ENCODE measurements at regions not wholly inside any gene's neighbourhood (a gene's known extent, or its start where the extent isn't known, plus 50 kb on each side); places are given as distances from the start of the nearest gene placed in this dataset.

DNA sequence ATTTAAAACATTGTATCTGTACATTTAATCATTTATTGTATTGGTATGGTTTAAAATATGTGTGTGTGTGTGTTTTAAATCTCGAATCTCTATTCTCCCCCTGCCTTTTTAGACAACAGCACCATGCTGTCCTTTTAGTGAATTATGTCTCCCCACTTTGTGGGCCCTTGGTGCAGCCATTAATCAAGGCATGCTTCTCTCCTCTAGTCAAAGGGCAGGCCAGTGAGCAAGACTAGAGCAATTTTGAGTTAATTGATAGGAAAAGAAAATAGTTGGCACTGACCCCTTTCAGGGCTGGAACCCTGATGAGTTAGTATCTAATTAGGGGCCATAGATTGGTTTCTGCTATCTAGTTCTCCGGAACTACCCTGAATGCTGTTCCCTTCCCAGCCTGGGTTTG, 111.0 kb downstream of the MAIP1 start:
- Histone ChIP-seq H3K9me3 (ENCODE audit: control insufficient read depth in 2 of 3, low read length in 3 of 3) (no peaks in the 10 kb centered on the region), H3K27me3 (ENCODE audit: control insufficient read depth in 2 of 2, insufficient read depth in 2 of 2, low read length in 2 of 2) (no peaks in the 10 kb centered on the region), H3K4me3 (ENCODE audit: low read length) (no peak overlapping the region), H3K36me3 (ENCODE audit: control insufficient read depth in 2 of 3, insufficient read depth in 3 of 3, low read length in 3 of 3) (no peaks in the 10 kb centered on the region), H3K27ac (ENCODE audit: low read depth, low read length) (no peak overlapping the region), H3K4me1 (ENCODE audit: control insufficient read depth in 2 of 2, insufficient read depth in 2 of 2, low read length in 2 of 2) (no peaks in the 10 kb centered on the region)
- intact Hi-C loops (cut with micrococcal nuclease), result no loop called here
- POLR2A ChIA-PET, result no interaction called here
- Mint-ChIP-seq H3K4me1 (no peaks in the 10 kb centered on the region), H3K27me3 (peaks cover 0 to 14% (median 7%) of the 10 kb centered on the region in 5 donors), H3K27ac (no peak overlapping the region), H3K9me3 (peaks cover 0 to 2% (median 0%) of the 10 kb centered on the region in 11 donors), H3K4me3 (no peak overlapping the region), H3K36me3 (no peaks in the 10 kb centered on the region)
- ATAC-seq (no peak), DNase-seq (no peak)
- CTCF ChIA-PET, result no interaction called here

DNA sequence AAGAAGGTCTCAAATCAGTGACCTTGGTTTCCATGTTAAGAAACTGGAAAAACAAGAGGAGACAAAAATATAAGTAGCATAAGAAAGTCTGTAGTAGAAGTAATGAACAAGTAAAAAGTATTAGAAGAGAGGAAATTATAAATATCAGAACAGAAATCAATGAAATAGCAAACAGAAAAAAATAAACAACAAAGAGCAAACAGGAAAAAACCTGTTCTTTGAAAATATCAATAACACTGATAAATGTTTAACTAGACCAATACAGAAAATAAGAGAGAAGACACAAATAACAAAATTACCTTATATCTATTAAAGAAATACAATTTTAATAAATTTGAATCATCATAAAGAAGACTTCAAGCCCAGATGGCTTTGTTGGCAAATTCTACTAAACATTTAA, 113.3 kb downstream of the MAIP1 start:
- intact Hi-C loops (cut with micrococcal nuclease), result no loop called here
- ChIA-PET POLR2A (no interaction called here), CTCF (no interaction called here)
- ATAC-seq (no peak), DNase-seq (no peak)
- Mint-ChIP-seq H3K4me3 (no peak overlapping the region), H3K27me3 (peaks cover 0 to 9% (median 0%) of the 10 kb centered on the region in 5 donors), H3K4me1 (no peaks in the 10 kb centered on the region), H3K9me3 (peaks cover 0 to 9% (median 1%) of the 10 kb centered on the region in 11 donors), H3K36me3 (no peaks in the 10 kb centered on the region), H3K27ac (no peak overlapping the region)
- Histone ChIP-seq H3K9me3 (ENCODE audit: control insufficient read depth in 2 of 3, low read length in 3 of 3) (no peaks in the 10 kb centered on the region), H3K27me3 (ENCODE audit: control insufficient read depth in 2 of 2, insufficient read depth in 2 of 2, low read length in 2 of 2) (no peaks in the 10 kb centered on the region), H3K36me3 (ENCODE audit: control insufficient read depth in 2 of 3, insufficient read depth in 3 of 3, low read length in 3 of 3) (no peaks in the 10 kb centered on the region), H3K27ac (ENCODE audit: low read depth, low read length) (no peak overlapping the region), H3K4me3 (ENCODE audit: low read length) (no peak overlapping the region), H3K4me1 (ENCODE audit: control insufficient read depth in 2 of 2, insufficient read depth in 2 of 2, low read length in 2 of 2) (no peaks in the 10 kb centered on the region)

DNA sequence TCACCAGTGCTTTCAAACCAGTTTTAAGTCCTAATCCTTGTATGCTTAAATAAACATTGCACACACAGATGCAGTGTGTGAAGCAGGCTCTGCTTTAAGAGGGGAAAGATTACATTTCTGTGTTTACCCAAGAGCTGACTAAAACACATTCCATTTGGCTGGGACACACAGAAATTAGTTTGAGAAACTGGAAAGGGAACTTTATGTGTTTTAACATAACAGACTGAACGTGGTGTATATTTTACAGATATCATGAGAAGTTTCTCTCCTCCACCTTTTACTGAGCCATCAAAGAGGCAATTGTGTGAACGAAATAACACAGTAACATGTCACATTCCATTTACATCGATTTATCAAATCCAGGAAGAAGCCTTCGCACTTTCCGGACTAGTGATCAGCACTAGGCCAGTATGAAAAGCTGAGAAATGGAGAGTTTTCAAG, 121.8 kb downstream of the MAIP1 start:
- ATAC-seq (no peak), DNase-seq (no peak)
- no peaks in the 10 kb centered on the region for H3K27me3 ChIP-seq (ENCODE audit: control insufficient read depth in 2 of 2, insufficient read depth in 2 of 2, low read length in 2 of 2)
- peaks cover 0 to 1% (median 0%) of the 10 kb centered on the region in 7 donors for H3K4me1 Mint-ChIP-seq
- H3K4me3 ChIP-seq (ENCODE audit: low read length), result no peak overlapping the region
- no peak overlapping the region for H3K27ac ChIP-seq (ENCODE audit: low read depth, low read length)
- no peak overlapping the region for H3K27ac Mint-ChIP-seq
- intact Hi-C loops (cut with micrococcal nuclease), result no loop called here
- no peaks in the 10 kb centered on the region for H3K4me1 ChIP-seq (ENCODE audit: control insufficient read depth in 2 of 2, insufficient read depth in 2 of 2, low read length in 2 of 2)
- H3K4me3 Mint-ChIP-seq, result no peak overlapping the region
- no peaks in the 10 kb centered on the region for H3K36me3 Mint-ChIP-seq
- peaks cover 4 to 22% (median 9%) of the 10 kb centered on the region in 5 donors for H3K27me3 Mint-ChIP-seq
- ChIA-PET CTCF (no interaction called here), POLR2A (no interaction called here)
- no peaks in the 10 kb centered on the region for H3K36me3 ChIP-seq (ENCODE audit: control insufficient read depth in 2 of 3, insufficient read depth in 3 of 3, low read length in 3 of 3)
- H3K9me3 ChIP-seq (ENCODE audit: control insufficient read depth in 2 of 3, low read length in 3 of 3), result no peaks in the 10 kb centered on the region
- peaks cover 0 to 1% (median 0%) of the 10 kb centered on the region in 11 donors for H3K9me3 Mint-ChIP-seq

DNA sequence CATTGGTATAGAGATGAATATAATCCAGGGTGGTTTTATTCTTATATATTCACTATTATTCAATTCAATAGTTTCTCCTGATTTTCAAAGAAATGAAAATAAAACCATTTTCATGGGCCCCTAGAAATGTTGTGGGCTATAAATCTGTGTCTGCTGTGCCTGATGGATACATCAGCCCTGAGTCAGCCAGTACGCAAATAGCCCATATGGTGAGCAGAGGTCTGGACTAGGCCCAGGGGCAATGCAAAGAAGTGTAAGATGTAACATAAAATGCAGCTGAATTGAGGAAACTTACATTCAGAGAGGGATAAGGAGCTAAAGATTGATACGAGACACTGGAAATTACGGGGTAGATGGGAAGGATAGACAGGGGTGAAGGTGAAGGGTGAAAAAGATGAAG, 122.5 kb downstream of the MAIP1 start:
- peaks cover 0 to 1% (median 0%) of the 10 kb centered on the region in 7 donors for H3K4me1 Mint-ChIP-seq
- DNase-seq (no peak), ATAC-seq (no peak)
- peaks cover 4 to 22% (median 14%) of the 10 kb centered on the region in 5 donors for H3K27me3 Mint-ChIP-seq
- Histone ChIP-seq H3K27me3 (ENCODE audit: control insufficient read depth in 2 of 2, insufficient read depth in 2 of 2, low read length in 2 of 2) (no peaks in the 10 kb centered on the region), H3K4me3 (ENCODE audit: low read length) (no peak overlapping the region), H3K36me3 (ENCODE audit: control insufficient read depth in 2 of 3, insufficient read depth in 3 of 3, low read length in 3 of 3) (no peaks in the 10 kb centered on the region), H3K9me3 (ENCODE audit: control insufficient read depth in 2 of 3, low read length in 3 of 3) (no peaks in the 10 kb centered on the region), H3K4me1 (ENCODE audit: control insufficient read depth in 2 of 2, insufficient read depth in 2 of 2, low read length in 2 of 2) (no peaks in the 10 kb centered on the region), H3K27ac (ENCODE audit: low read depth, low read length) (no peak overlapping the region)
- no peak overlapping the region for H3K27ac Mint-ChIP-seq
- no peak overlapping the region for H3K4me3 Mint-ChIP-seq
- ChIA-PET CTCF (no interaction called here), POLR2A (no interaction called here)
- intact Hi-C loops (cut with micrococcal nuclease), result no loop called here
- no peaks in the 10 kb centered on the region for H3K9me3 Mint-ChIP-seq
- H3K36me3 Mint-ChIP-seq, result no peaks in the 10 kb centered on the region

DNA sequence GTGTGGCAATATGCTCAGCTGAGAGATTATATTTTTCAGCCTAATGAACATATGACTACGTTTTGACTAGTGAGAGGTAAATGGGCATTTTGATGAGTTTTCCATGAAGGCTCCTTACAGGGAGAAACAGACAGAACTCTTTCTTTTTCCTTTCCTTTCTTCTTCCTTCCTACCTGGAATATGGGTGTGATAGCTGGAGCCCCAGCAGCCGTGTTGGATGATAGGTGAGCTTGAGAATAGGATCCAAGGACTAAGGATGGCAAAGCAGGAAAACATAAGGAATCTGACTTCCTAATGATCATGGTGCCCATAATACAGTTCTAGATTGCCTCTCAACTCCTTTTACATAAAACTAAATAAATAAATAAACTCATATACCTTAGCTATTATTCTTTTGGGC, 124.0 kb downstream of the MAIP1 start:
- CTCF ChIA-PET, result no interaction called here
- Histone ChIP-seq H3K36me3 (ENCODE audit: control insufficient read depth in 2 of 3, insufficient read depth in 3 of 3, low read length in 3 of 3) (no peaks in the 10 kb centered on the region), H3K9me3 (ENCODE audit: control insufficient read depth in 2 of 3, low read length in 3 of 3) (no peaks in the 10 kb centered on the region), H3K27me3 (ENCODE audit: control insufficient read depth in 2 of 2, insufficient read depth in 2 of 2, low read length in 2 of 2) (no peaks in the 10 kb centered on the region), H3K4me1 (ENCODE audit: control insufficient read depth in 2 of 2, insufficient read depth in 2 of 2, low read length in 2 of 2) (no peaks in the 10 kb centered on the region), H3K4me3 (ENCODE audit: low read length) (no peak overlapping the region), H3K27ac (ENCODE audit: low read depth, low read length) (no peak overlapping the region)
- POLR2A ChIA-PET, result no interaction called here
- H3K27me3 Mint-ChIP-seq, result peaks cover 4 to 20% (median 17%) of the 10 kb centered on the region in 5 donors
- H3K36me3 Mint-ChIP-seq, result no peaks in the 10 kb centered on the region
- no peak overlapping the region for H3K4me3 Mint-ChIP-seq
- no peak overlapping the region for H3K27ac Mint-ChIP-seq
- no peak for ATAC-seq
- H3K9me3 Mint-ChIP-seq, result no peaks in the 10 kb centered on the region
- no peak for DNase-seq
- peaks cover 0 to 1% (median 0%) of the 10 kb centered on the region in 7 donors for H3K4me1 Mint-ChIP-seq
- intact Hi-C loops (cut with micrococcal nuclease), result no loop called here

DNA sequence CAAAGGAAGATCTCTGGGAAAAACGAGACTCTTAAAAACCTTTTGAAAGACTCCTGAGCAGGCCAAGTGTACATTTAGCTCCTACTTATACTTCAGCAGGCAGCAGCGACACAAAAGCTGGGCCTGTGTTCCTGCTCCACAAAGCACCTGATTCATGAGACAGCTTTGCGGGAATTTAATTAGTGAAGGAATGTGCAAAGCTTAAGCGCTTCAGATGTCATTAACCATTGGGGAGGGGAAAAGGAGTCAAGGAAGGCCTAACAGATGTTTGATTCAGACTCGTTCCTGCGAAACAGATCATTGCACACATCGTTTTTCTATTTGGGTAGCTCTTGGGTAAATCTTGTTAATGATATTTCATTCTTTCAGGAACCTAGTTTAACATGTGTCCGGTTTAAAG, 125.9 kb downstream of the MAIP1 start:
- H3K27me3 Mint-ChIP-seq, result peaks cover 4 to 20% (median 18%) of the 10 kb centered on the region in 5 donors
- no peak overlapping the region for H3K4me3 Mint-ChIP-seq
- Histone ChIP-seq H3K4me1 (ENCODE audit: control insufficient read depth in 2 of 2, insufficient read depth in 2 of 2, low read length in 2 of 2) (no peaks in the 10 kb centered on the region), H3K27ac (ENCODE audit: low read depth, low read length) (no peak overlapping the region), H3K4me3 (ENCODE audit: low read length) (no peak overlapping the region), H3K27me3 (ENCODE audit: control insufficient read depth in 2 of 2, insufficient read depth in 2 of 2, low read length in 2 of 2) (no peaks in the 10 kb centered on the region), H3K36me3 (ENCODE audit: control insufficient read depth in 2 of 3, insufficient read depth in 3 of 3, low read length in 3 of 3) (no peaks in the 10 kb centered on the region), H3K9me3 (ENCODE audit: control insufficient read depth in 2 of 3, low read length in 3 of 3) (no peaks in the 10 kb centered on the region)
- H3K9me3 Mint-ChIP-seq, result no peaks in the 10 kb centered on the region
- POLR2A ChIA-PET, result no interaction called here
- intact Hi-C loops (cut with micrococcal nuclease), result no loop called here
- CTCF ChIA-PET, result no interaction called here
- no peak for DNase-seq
- ATAC-seq, result no peak
- H3K4me1 Mint-ChIP-seq, result peaks cover 0 to 1% (median 0%) of the 10 kb centered on the region in 7 donors
- H3K27ac Mint-ChIP-seq, result no peak overlapping the region
- no peaks in the 10 kb centered on the region for H3K36me3 Mint-ChIP-seq

DNA sequence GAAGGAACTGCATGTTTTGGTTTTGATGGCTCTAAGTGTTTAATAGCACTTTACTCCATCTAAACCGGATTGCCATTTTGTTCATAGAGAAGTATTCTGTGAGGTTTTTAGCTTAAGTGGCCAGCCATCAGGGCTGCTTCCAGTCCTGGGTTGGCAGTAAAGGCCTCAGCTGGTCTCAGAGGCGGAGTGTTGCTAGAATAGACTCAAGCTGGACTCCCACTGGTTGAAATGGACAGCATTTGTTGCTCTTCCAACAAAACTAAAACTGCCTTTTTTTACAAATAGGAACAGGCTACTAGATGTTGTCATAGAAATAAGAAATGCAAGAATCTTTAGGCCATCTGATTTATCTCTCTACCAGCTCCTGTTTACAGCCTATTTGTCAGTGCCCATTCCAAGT, 126.4 kb downstream of the MAIP1 start:
- peaks cover 4 to 20% (median 14%) of the 10 kb centered on the region in 5 donors for H3K27me3 Mint-ChIP-seq
- intact Hi-C loops (cut with micrococcal nuclease), result no loop called here
- DNase-seq (no peak), ATAC-seq (no peak)
- Histone ChIP-seq H3K4me1 (ENCODE audit: control insufficient read depth in 2 of 2, insufficient read depth in 2 of 2, low read length in 2 of 2) (no peaks in the 10 kb centered on the region), H3K27me3 (ENCODE audit: control insufficient read depth in 2 of 2, insufficient read depth in 2 of 2, low read length in 2 of 2) (no peaks in the 10 kb centered on the region), H3K36me3 (ENCODE audit: control insufficient read depth in 2 of 3, insufficient read depth in 3 of 3, low read length in 3 of 3) (no peaks in the 10 kb centered on the region), H3K4me3 (ENCODE audit: low read length) (no peak overlapping the region), H3K27ac (ENCODE audit: low read depth, low read length) (no peak overlapping the region), H3K9me3 (ENCODE audit: control insufficient read depth in 2 of 3, low read length in 3 of 3) (no peaks in the 10 kb centered on the region)
- no peak overlapping the region for H3K4me3 Mint-ChIP-seq
- no peaks in the 10 kb centered on the region for H3K36me3 Mint-ChIP-seq
- no peaks in the 10 kb centered on the region for H3K9me3 Mint-ChIP-seq
- peaks cover 0 to 1% (median 0%) of the 10 kb centered on the region in 7 donors for H3K4me1 Mint-ChIP-seq
- no peak overlapping the region for H3K27ac Mint-ChIP-seq
- ChIA-PET POLR2A (no interaction called here), CTCF (no interaction called here)

Measured in naive thymus-derived CD4-positive, alpha-beta T cell (primary cell).